HG03469 (cell line): ENCODE measurements at regions not wholly inside any gene's neighbourhood (a gene's known extent, or its start where the extent isn't known, plus 50 kb on each side); places are given as distances from the start of the nearest gene placed in this dataset.

ENCODE experiments used
- ATAC-seq: cut with Tn5 transposase; IDR thresholded peaks from one replicate; pipeline ENCODE4 v1.9.1; 2021; ENCODE audit warnings: mild to moderate bottlenecking, moderate library complexity, moderate number of reproducible peaks; ENCODE audit not compliant: unreplicated experiment

- ATAC-seq: no peak
These were observed 110.3 kb upstream of the CEP85L start for GRCh38 chr6:118761645-118762044.

- ATAC-seq: no peak
These were observed 107.6 kb upstream of the CEP85L start for GRCh38 chr6:118758946-118759345.

- ATAC-seq: no peak
These were observed 104.7 kb upstream of the CEP85L start for GRCh38 chr6:118755941-118756646.

- ATAC-seq: no peak
These were observed 101.4 kb upstream of the CEP85L start for GRCh38 chr6:118752803-118753202.

GRCh38 chr6:118751072-118751471 lies 99.7 kb upstream of the CEP85L start:
- no peak for ATAC-seq

GRCh38 chr6:118750143-118750542 lies 98.8 kb upstream of the CEP85L start:
- no peak for ATAC-seq

GRCh38 chr6:118748311-118749062 lies 97.1 kb upstream of the CEP85L start:
- no peak for ATAC-seq

GRCh38 chr6:118746825-118747174 lies 95.4 kb upstream of the CEP85L start:
- ATAC-seq: no peak

- no peak for ATAC-seq
These were observed 94.9 kb upstream of the CEP85L start for GRCh38 chr6:118746145-118746824.

- no peak for ATAC-seq
These were observed 93.8 kb upstream of the CEP85L start for GRCh38 chr6:118745156-118745555.

GRCh38 chr6:118744261-118744941 lies 93.0 kb upstream of the CEP85L start:
- ATAC-seq: no peak

- no peak for ATAC-seq
These were observed 92.4 kb upstream of the CEP85L start for GRCh38 chr6:118743746-118744145.

GRCh38 chr6:118740372-118740771 lies 89.0 kb upstream of the CEP85L start:
- no peak for ATAC-seq

- ATAC-seq: no peak
These were observed 88.4 kb upstream of the CEP85L start for GRCh38 chr6:118739696-118740353.

GRCh38 chr6:118736440-118736839 lies 85.0 kb upstream of the CEP85L start:
- ATAC-seq: no peak

GRCh38 chr6:118735320-118735719 lies 83.9 kb upstream of the CEP85L start:
- no peak for ATAC-seq

- no peak for ATAC-seq
These were observed 74.6 kb upstream of the CEP85L start for GRCh38 chr6:118725944-118726343.

- ATAC-seq: peak; percentile 76
These were observed 72.8 kb upstream of the CEP85L start for GRCh38 chr6:118724211-118724610.

- ATAC-seq: no peak
These were observed 71.7 kb upstream of the CEP85L start for GRCh38 chr6:118722829-118723813.

GRCh38 chr6:118720125-118720473 lies 68.7 kb upstream of the CEP85L start:
- no peak for ATAC-seq
